NCI-H82 treated with DMSO at 0.1 percent for 48 hours (cell line): ENCODE measurements at regions not wholly inside any gene's neighbourhood (a gene's known extent, or its start where the extent isn't known, plus 50 kb on each side); places are given as distances from the start of the nearest gene placed in this dataset.
"Not testable (repeated sequence)": the region's sequence is repeated elsewhere in the genome, so short reads cannot be mapped to it uniquely, and the experiment has no call there.

Experiments used
- DNase-seq: peaks from one replicate; lab custom pipeline; 2025; ENCODE audit not compliant: unreplicated experiment; lab: John Stamatoyannopoulos, UW

- DNase-seq = not testable (repeated sequence)
These were observed 447.4 kb downstream of the FGF13 start for GRCh38 chrX:138264095-138264494.

- DNase-seq = peak; percentile 53
These were observed 440.6 kb downstream of the FGF13 start for GRCh38 chrX:138270931-138271330.

DNA sequence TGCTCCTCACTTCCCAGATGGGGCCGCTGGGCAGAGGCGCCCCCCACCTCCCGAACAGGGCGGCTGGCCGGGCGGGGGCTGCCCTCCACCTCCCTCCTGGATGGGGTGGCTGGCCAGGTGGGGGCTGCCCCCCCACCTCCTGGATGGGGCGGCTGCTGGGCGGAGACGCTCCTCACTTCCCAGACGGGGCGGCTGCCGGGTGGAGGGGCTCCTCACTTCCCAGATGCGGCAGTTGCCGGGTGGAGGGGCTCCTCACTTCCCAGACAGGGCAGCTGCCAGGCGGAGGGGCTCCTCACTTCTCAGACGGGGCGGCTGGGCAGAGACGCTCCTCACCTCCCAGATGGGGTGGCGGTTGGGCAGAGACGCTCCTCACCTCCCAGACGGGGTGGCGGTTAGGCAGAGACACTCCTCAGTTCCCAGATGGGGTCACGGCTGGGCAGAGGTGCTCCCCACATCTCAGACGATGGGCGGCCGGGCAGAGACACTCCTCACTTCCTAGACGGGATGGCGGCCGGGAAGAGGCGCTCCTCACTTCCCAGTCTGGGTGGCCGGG is 428.8 kb downstream of the FGF13 start:
- not testable (repeated sequence) for DNase-seq

DNA sequence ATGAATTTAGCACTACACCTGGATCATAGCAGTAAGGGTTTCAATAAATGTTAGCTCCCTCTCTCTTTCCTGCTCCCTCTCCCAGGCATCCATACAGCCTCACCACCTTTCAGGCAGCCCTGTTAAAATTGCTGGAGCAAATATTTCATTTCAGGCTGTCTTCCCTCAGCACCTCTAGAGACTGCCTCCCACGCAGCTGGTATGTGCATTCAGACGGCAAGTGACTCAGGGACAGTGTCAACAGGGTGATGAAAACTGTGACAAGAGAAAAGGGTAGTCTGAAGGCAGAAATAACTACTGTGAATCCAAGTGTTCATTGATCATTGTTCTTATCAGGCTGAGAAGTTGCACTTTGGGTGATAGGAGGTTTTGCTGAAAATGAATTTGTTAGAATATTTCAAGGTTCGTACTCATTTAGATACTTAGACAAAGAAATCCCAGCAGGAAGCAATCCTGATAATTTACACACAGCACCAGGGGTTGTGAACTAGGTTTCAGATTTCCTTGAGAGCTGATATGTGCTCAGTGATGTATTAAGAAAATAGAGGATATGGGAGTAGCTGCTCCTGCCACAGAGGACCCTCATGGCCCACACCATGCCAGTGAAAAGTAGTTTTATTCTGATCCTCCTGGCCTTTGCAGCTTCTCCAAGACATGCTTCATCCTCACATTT is 424.2 kb downstream of the FGF13 start:
- DNase-seq = no peak

GRCh38 chrX:138294951-138295350 is 416.6 kb downstream of the FGF13 start:
- DNase-seq = no peak

DNA sequence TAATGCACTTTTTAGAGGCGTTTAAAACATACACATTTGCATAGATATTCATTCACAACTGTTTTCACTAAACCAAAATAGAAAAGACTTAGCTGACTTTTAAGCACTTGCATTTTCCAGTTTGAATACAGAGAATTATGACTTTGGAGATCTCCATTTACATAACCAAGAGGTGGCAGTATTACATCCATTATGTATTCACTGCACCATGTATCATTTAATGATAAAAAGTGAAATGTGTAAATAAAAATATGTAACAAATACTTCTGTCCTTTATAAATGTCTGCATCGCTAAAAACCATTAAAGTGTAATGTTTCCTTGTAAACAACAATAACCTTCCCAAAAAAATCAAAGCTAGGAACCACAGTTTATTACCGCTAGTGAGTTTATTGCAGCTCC is 413.2 kb downstream of the FGF13 start:
- no peak for DNase-seq

- DNase-seq = no peak
These were observed 365.7 kb downstream of the FGF13 start for GRCh38 chrX:138345801-138346200.

DNA sequence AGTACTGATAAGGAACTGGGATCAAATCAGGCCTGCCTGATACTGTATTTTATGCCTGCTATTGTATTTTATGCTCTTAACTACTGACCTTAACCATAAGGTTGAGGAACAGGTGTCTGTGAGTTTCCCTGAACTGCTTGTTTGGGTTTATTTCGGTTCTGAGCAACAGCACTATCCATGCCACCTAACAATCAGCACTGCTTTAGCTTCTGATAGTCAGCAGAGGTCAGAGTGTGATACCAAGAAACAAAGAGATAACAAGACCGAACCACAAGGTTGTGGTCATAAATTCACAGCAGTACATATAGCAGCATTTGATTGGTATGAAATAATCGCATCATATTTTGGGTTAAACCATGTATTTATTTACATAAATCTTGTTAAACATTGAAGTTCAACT is 362.2 kb downstream of the FGF13 start:
- no peak for DNase-seq

DNA sequence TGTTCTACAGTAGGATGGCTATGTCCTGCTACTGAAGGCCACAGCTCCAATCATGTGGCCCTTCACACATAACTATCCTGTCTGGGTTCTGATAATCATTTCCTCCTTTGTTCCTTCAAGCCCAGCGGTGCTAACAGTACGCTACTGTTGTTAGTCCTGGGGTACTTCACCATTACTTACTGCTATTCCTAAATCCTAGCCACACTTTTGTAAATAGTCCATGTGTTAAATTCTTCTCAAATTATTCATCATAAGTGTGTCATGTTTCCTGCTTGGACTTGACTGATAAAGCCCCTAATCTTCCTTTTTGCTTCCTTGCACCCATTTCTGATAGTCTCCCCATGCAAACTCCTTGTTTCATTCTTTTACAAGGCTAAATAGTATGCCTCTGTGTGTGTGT is 332.6 kb downstream of the FGF13 start:
- no peak for DNase-seq

- no peak for DNase-seq
These were observed 303.4 kb downstream of the FGF13 start for GRCh38 chrX:138408101-138408500.

GRCh38 chrX:138411048-138411447 is 300.5 kb downstream of the FGF13 start:
- DNase-seq = no peak
